ENCODE measurements at regions not wholly inside any gene's neighbourhood (a gene's known extent, or its start where the extent isn't known, plus 50 kb on each side); places are given as distances from the start of the nearest gene placed in this dataset.
"Not testable (repeated sequence)": the region's sequence is repeated elsewhere in the genome, so short reads cannot be mapped to it uniquely, and the experiment has no call there.

DNA sequence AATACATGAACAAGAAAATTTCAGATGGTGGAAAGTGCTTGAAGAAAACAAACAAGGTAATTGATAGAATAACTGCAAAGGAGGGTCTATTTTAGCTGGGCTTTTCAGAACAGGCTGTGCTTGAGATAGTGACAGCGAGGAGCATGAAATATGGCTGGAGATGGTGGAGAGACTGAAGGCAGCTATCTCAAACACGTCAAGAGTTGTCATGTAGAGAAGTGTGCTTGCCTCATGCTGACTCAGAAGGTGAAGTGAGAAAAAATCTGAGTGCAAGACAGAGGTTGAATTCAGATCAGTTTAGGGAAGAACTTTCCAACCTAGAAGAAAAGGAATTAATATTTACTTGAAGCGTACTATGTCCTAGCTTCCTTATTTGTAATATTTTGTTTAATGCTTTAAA, 115.5 kb upstream of the RANBP3L start:
- Mint-ChIP-seq H3K27ac (ENCODE audit: low read depth) (no peak overlapping the region), H3K4me3 (no peak overlapping the region), H3K27me3 (peaks cover 9% of the 10 kb centered on the region), H3K4me1 (no peaks in the 10 kb centered on the region), H3K9me3 (no peaks in the 10 kb centered on the region), H3K36me3 (ENCODE audit: insufficient read depth) (peaks cover 7% of the 10 kb centered on the region)
- no peak for DNase-seq (ENCODE audit: low spot score in 2 of 2)
- ATAC-seq (replicated peaks; ENCODE audit: extremely low read depth, poor library complexity, severe bottlenecking): no peak

DNA sequence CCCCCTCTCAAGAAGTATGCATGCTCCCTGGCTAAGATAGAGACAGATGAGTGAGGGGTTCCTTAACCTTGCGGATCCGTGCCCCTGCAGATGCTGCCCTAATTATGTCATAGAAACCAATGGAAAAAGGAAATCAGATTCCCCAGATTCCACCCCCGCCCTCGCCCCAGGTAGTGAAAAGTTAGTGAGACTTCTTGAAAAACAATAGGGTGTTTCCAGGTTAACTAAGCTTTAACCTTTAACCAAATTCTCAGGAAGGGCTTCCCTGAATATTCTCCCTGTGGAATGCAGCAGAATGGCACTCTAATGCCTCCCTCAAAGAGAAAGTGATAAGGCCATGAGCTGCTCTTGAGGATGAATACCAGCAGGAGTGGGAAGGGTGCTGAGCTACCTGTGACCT, 116.0 kb upstream of the RANBP3L start:
- H3K4me3 Mint-ChIP-seq: no peak overlapping the region
- ATAC-seq (replicated peaks; ENCODE audit: extremely low read depth, poor library complexity, severe bottlenecking) (no peak), DNase-seq (ENCODE audit: low spot score in 2 of 2) (no peak)
- H3K9me3 Mint-ChIP-seq: no peaks in the 10 kb centered on the region
- H3K4me1 Mint-ChIP-seq: no peaks in the 10 kb centered on the region
- H3K27ac Mint-ChIP-seq (ENCODE audit: low read depth): no peak overlapping the region
- peaks cover 7% of the 10 kb centered on the region for H3K27me3 Mint-ChIP-seq
- H3K36me3 Mint-ChIP-seq (ENCODE audit: insufficient read depth): peaks cover 7% of the 10 kb centered on the region

DNA sequence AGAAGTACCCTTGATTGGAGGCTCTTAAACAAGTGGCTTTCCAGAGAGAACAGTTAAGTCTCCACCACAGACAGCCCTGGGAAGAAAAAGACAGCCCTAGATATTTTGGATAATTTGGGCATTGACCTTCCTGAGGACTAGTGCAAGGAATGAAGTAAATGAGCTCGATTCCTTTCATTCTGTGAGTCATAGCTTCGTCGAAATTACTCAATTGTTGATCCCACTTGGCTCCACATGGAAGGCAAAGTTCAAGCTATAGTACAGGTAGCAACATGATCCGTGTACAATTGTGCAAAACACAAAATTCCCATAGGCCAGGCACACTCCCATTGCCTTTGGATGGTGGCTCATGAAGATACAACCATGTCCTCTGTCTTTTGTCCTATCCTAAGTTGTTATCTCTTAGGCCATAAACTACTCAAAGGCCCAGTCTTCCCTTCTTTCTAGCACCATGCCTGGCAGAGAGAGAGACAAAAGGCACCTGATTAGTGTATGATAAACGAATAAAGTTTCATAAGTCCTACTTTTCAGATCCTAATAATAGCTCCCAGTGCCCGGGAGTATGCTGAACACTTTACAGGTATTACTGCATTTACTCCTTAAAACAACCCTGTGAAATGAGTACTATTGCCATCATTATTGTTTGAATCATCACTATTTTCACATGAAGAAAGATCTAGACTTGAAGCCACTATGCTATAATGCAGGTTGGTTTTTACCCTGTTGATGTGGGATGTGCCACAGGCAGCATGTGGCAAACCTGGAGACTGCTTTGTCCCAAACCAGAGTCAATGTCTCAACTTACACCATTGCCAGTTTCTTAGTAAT, 116.7 kb upstream of the RANBP3L start:
- DNase-seq (ENCODE audit: low spot score in 2 of 2): no peak
- H3K4me3 Mint-ChIP-seq: no peak overlapping the region
- H3K4me1 Mint-ChIP-seq: no peaks in the 10 kb centered on the region

DNA sequence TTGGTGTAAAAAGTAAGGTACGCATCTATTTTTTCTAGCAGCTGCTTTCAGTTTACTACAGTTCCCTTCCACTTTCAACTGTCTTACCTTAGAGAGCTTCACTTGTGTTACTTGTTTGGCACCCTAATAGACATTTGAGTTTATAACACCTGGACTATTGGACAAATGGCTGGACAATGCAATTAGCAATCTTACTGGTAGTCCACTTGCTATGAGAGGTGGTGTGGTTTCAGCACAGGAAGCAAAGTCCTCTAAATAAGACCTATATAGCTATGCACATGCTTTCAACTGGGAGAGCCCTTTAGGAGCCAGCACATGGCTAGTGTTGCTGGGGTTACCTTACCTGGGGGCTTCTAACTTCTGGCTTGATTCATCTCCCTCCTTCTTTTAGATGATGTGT, 119.6 kb upstream of the RANBP3L start:
- DNase-seq (ENCODE audit: low spot score in 2 of 2): no peak
- peaks cover 7% of the 10 kb centered on the region for H3K36me3 Mint-ChIP-seq (ENCODE audit: insufficient read depth)

More for the DNA sequence above, 116.7 kb upstream of the RANBP3L start:
- Mint-ChIP-seq H3K36me3 (ENCODE audit: insufficient read depth) (peaks cover 7% of the 10 kb centered on the region), H3K9me3 (no peaks in the 10 kb centered on the region), H3K27ac (ENCODE audit: low read depth) (no peak overlapping the region), H3K27me3 (no peaks in the 10 kb centered on the region)
- no peak for ATAC-seq (replicated peaks; ENCODE audit: extremely low read depth, poor library complexity, severe bottlenecking)

DNA sequence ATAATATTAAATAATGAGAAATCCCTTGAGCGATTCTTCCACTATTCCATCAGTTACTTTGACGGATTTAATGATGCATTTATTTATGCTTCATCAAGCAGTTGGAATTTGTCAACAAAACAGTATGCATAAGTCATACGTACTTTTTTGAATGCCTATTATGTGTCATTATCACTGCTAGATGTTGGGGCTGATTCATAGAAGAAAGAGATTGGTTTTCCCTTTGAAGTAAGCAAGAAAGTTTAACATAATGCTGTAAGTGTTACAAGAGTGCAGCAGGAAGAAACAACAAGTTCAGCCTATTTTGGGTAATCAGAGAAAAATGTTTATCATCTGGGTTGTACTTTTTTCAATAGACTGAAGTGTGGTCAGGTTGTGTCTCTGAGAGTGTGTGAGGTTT, 121.2 kb upstream of the RANBP3L start:
- Mint-ChIP-seq H3K9me3 (no peaks in the 10 kb centered on the region), H3K4me3 (no peak overlapping the region), H3K4me1 (no peaks in the 10 kb centered on the region), H3K27ac (ENCODE audit: low read depth) (no peak overlapping the region), H3K27me3 (peaks cover 3% of the 10 kb centered on the region), H3K36me3 (ENCODE audit: insufficient read depth) (peaks cover 7% of the 10 kb centered on the region)
- ATAC-seq (replicated peaks; ENCODE audit: extremely low read depth, poor library complexity, severe bottlenecking): no peak
- no peak for DNase-seq (ENCODE audit: low spot score in 2 of 2)

More for the DNA sequence above, 119.6 kb upstream of the RANBP3L start:
- no peak overlapping the region for H3K4me3 Mint-ChIP-seq
- no peak overlapping the region for H3K27ac Mint-ChIP-seq (ENCODE audit: low read depth)
- no peaks in the 10 kb centered on the region for H3K27me3 Mint-ChIP-seq
- no peaks in the 10 kb centered on the region for H3K4me1 Mint-ChIP-seq
- H3K9me3 Mint-ChIP-seq: no peaks in the 10 kb centered on the region
- ATAC-seq (replicated peaks; ENCODE audit: extremely low read depth, poor library complexity, severe bottlenecking): no peak

DNA sequence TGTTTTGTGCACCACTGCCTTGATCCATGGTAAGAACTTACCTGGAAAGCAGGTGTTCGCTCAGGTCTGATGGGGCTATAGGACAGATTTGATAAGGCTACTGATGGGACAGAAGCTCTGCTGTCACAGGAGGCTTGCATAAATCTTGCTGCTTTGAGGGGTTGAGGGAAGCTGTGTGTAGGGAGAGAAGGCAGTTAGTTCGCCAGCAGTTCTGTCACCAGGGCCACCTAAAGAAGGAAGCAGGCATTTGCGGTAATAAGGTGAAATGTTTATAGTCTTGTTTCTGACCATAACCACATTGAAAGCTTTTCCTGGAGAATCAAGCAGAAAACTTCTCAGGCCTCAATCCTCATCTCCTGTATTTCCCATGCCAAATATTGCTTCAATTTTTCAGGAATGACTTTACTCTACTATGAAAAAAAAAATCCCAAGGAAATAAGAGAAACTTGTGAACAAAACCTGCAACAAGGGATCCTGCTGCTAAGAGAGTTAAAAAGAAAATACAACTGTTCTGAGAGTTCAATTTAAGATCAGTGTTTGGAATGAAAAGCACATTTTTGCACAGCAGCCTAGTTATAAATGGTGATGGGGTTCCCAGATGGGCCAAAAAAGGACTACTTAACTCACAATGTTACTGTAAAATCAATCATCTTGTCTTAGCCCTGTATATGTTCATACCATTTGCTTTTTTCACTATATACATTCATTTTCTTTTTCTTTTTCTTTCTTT, 122.0 kb upstream of the RANBP3L start:
- no peaks in the 10 kb centered on the region for H3K9me3 Mint-ChIP-seq
- H3K36me3 Mint-ChIP-seq (ENCODE audit: insufficient read depth): peaks cover 7% of the 10 kb centered on the region
- DNase-seq (ENCODE audit: low spot score in 2 of 2) (no peak), ATAC-seq (replicated peaks; ENCODE audit: extremely low read depth, poor library complexity, severe bottlenecking) (no peak)
- H3K27ac Mint-ChIP-seq (ENCODE audit: low read depth): no peak overlapping the region
- no peak overlapping the region for H3K4me3 Mint-ChIP-seq
- no peaks in the 10 kb centered on the region for H3K4me1 Mint-ChIP-seq
- peaks cover 10% of the 10 kb centered on the region for H3K27me3 Mint-ChIP-seq

DNA sequence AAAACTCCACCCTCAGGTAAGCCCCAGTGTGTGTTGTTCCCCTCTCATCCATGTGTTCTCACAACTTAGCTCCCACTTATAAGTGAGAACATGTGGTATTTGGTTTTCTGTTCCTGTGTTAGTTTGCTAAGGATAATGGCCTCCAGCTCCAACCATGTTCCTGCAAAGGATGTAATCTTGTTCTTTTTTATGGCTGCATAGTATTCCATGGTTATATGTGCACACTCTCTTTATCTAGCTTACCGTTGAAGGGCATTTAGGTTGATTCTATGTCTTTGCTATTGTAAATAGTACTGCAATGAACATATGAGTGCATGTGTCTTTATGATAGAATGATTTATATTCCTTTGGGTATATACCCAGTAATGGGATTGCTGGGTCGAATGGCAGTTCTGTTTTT, 124.4 kb upstream of the RANBP3L start:
- H3K9me3 Mint-ChIP-seq; H3K4me3 Mint-ChIP-seq; H3K36me3 Mint-ChIP-seq (ENCODE audit: insufficient read depth); DNase-seq (ENCODE audit: low spot score in 2 of 2); H3K4me1 Mint-ChIP-seq; H3K27ac Mint-ChIP-seq (ENCODE audit: low read depth); ATAC-seq (replicated peaks; ENCODE audit: extremely low read depth, poor library complexity, severe bottlenecking): not testable (repeated sequence)
- H3K27me3 Mint-ChIP-seq: peaks cover 34% of the 10 kb centered on the region

DNA sequence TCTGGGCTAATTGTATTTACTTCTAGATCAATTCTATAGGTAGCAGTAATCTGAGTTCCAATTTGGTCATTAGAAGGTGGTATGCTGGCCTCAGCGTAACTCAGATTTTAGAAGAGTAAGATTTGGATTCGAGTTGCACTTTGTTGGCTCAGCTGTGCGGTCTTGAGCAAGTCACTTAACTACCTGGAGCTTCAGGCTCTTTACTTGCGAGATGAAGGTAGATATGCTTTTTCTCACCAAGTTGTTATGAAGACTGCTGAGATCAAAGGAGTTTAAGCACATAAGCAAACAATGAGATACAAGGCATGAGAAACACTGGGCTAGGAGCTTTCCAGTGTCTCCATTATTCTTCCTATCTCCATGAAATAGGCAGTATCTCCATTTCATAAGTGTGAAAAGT, 133.8 kb upstream of the RANBP3L start:
- no peak overlapping the region for H3K4me3 Mint-ChIP-seq
- H3K27me3 Mint-ChIP-seq: peaks cover 57% of the 10 kb centered on the region
- H3K9me3 Mint-ChIP-seq: no peaks in the 10 kb centered on the region
- DNase-seq (ENCODE audit: low spot score in 2 of 2) (no peak), ATAC-seq (replicated peaks; ENCODE audit: extremely low read depth, poor library complexity, severe bottlenecking) (no peak)
- peaks cover 4% of the 10 kb centered on the region for H3K36me3 Mint-ChIP-seq (ENCODE audit: insufficient read depth)
- H3K27ac Mint-ChIP-seq (ENCODE audit: low read depth): no peak overlapping the region
- no peaks in the 10 kb centered on the region for H3K4me1 Mint-ChIP-seq

DNA sequence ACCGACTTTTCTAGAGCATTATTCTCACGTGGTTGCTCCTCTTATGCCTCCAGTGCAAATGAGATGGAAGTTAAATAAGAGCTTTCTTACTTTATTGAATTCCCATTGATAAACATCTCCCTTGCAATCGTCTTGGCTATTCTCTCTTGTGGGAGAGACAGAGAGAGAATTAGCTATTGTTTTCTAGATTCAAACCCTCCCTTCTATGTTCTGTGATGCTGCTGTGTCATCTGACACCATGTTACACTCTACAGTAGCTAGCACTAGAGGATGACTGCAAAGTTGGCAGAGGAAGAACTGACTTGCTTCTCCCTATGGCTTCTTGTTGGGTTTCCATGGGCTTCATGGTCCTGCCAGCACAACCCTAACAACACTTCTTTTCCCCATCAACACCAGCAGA, 134.6 kb upstream of the RANBP3L start:
- Mint-ChIP-seq H3K9me3 (no peaks in the 10 kb centered on the region), H3K27me3 (peaks cover 56% of the 10 kb centered on the region), H3K4me1 (no peaks in the 10 kb centered on the region), H3K36me3 (ENCODE audit: insufficient read depth) (peaks cover 3% of the 10 kb centered on the region), H3K27ac (ENCODE audit: low read depth) (no peak overlapping the region), H3K4me3 (no peak overlapping the region)
- ATAC-seq (replicated peaks; ENCODE audit: extremely low read depth, poor library complexity, severe bottlenecking): no peak
- no peak for DNase-seq (ENCODE audit: low spot score in 2 of 2)

DNA sequence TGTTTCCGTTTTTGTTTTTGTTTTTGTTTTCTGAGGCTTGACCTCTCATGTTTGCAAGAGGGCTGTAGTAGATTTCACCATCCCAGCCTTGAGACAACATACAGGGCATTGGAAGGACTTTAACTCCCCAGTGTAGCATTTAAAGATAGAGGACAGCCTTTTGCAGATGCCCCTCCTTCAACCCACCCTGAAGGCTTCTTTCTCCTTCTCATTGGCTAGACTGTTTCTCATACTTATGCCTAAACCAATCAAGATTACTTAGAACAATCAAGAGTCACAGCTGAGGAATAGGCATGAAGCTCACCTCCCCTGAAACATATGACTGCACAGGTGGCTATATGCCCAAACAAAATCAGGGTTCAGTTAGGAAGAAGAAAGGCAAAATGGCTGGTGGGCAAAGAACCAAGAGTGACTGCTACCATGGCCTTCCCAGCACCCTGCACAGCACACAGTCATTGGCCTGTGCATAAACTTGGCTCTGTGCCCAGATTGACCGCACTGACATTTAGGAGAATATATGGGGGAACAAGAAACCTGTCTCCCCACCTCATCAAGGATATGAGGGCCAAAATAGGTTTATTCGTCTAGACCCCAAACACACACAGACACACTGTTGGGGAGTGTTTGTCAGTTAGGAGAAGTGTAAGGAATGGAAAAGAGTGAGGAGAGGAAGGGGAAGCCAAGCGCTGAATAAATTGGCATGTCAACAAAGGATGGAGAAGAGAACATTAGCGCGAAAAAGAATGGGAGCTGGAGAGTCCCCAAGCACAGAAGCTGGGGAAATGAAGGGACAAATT, 137.3 kb upstream of the RANBP3L start:
- Mint-ChIP-seq H3K4me1 (no peaks in the 10 kb centered on the region), H3K4me3 (no peak overlapping the region), H3K27ac (ENCODE audit: low read depth) (no peak overlapping the region), H3K9me3 (no peaks in the 10 kb centered on the region), H3K27me3 (peaks cover 59% of the 10 kb centered on the region), H3K36me3 (ENCODE audit: insufficient read depth) (peaks cover 3% of the 10 kb centered on the region)
- DNase-seq (ENCODE audit: low spot score in 2 of 2): no peak
- no peak for ATAC-seq (replicated peaks; ENCODE audit: extremely low read depth, poor library complexity, severe bottlenecking)

DNA sequence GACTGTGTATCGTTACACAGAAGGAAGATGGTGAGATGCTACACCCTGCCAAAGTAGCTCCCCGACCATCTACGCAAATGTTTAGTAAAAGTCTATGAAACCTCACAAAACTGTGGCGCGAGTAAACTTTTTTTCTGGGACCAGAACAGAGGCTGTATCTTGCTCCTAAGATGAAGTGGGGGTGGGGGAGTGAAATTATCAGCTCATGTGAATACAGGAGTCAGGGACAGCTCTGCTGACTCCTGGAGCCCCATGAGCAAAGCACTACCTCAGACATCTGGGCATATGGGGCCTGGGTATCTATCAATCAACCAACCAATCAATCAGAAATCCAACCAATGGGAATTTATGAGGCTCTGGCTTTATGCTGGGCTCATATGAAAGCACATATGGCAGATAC, 138.6 kb upstream of the RANBP3L start:
- peaks cover 65% of the 10 kb centered on the region for H3K27me3 Mint-ChIP-seq
- ATAC-seq (replicated peaks; ENCODE audit: extremely low read depth, poor library complexity, severe bottlenecking): no peak

DNA sequence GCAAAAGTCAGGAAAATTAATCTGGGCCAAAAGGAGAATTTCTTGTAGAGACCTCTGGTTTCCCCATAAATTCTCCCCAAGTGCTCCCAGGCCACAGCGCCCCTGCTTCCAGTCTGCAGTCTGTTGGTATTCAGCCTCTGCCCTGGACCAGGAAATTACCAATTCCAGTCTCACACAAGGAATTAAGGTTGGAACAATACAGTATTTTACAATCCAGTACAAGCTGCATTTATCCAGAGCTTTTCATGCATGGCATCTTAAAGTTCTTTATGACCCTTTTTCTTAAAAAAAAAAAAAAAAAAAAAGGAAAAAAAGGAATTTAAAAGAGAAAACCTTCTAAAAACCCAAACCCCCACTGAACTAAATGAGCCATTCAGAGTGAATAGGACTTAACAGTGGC, 139.6 kb upstream of the RANBP3L start:
- Mint-ChIP-seq H3K27me3 (peaks cover 55% of the 10 kb centered on the region), H3K36me3 (ENCODE audit: insufficient read depth) (peaks cover 3% of the 10 kb centered on the region), H3K4me1 (no peaks in the 10 kb centered on the region), H3K9me3 (no peaks in the 10 kb centered on the region), H3K27ac (ENCODE audit: low read depth) (no peak overlapping the region), H3K4me3 (no peak overlapping the region)
- no peak for DNase-seq (ENCODE audit: low spot score in 2 of 2)
- ATAC-seq (replicated peaks; ENCODE audit: extremely low read depth, poor library complexity, severe bottlenecking): no peak

More for the DNA sequence above, 138.6 kb upstream of the RANBP3L start:
- no peak for DNase-seq (ENCODE audit: low spot score in 2 of 2)
- Mint-ChIP-seq H3K36me3 (ENCODE audit: insufficient read depth) (peaks cover 3% of the 10 kb centered on the region), H3K4me1 (no peaks in the 10 kb centered on the region), H3K27ac (ENCODE audit: low read depth) (no peak overlapping the region), H3K9me3 (no peaks in the 10 kb centered on the region), H3K4me3 (no peak overlapping the region)

Measured in central memory CD8-positive, alpha-beta T cell (primary cell).